Smooth muscle cell (in vitro differentiated cells): ENCODE measurements at regions not wholly inside any gene's neighbourhood (a gene's known extent, or its start where the extent isn't known, plus 50 kb on each side); places are given as distances from the start of the nearest gene placed in this dataset.

Experiments used
- DNase-seq: peaks from one replicate; lab custom pipeline; 2025; ENCODE audit not compliant: unreplicated experiment; lab: John Stamatoyannopoulos, UW
- H2AFZ ChIP-seq: fragments of 200-600 bp; sonication (generic); 2 replicates; pipeline ENCODE4 v1.6.0; 2016; ENCODE audit warnings: antibody characterized with exemption, low read depth, mild to moderate bottlenecking
- H3F3A ChIP-seq: fragments of 200-600 bp; sonication (generic); 2 replicates; pipeline ENCODE4 v1.6.0; 2017; ENCODE audit warnings: antibody characterized with exemption, low read depth
- H3K27ac ChIP-seq: fragments of 200-600 bp; sonication (generic); 2 replicates; pipeline ENCODE4 v1.5.1; 2016; ENCODE audit warnings: low read depth, mild to moderate bottlenecking
- H3K27me3 ChIP-seq: fragments of 200-600 bp; sonication (generic); 2 replicates; pipeline ENCODE4 v1.6.1; 2016; ENCODE audit warnings: low read depth, mild to moderate bottlenecking
- H3K36me3 ChIP-seq: fragments of 200-600 bp; sonication (generic); 2 replicates; pipeline ENCODE4 v1.5.1; 2016; ENCODE audit warnings: low read depth
- H3K4me1 ChIP-seq: fragments of 200-600 bp; sonication (generic); 2 replicates; pipeline ENCODE4 v1.5.1; 2016; ENCODE audit warnings: low read depth
- H3K4me2 ChIP-seq: fragments of 200-600 bp; sonication (generic); 2 replicates; pipeline ENCODE4 v1.6.0; 2016; ENCODE audit warnings: mild to moderate bottlenecking
- H3K4me3 ChIP-seq: fragments of 200-600 bp; sonication (generic); 2 replicates; pipeline ENCODE4 v1.5.1; 2016; ENCODE audit warnings: mild to moderate bottlenecking
- H3K79me2 ChIP-seq: fragments of 200-600 bp; sonication (generic); 2 replicates; pipeline ENCODE4 v1.6.0; 2016; ENCODE audit warnings: low read depth, mild to moderate bottlenecking
- H3K9ac ChIP-seq: fragments of 200-600 bp; sonication (generic); 2 replicates; pipeline ENCODE4 v1.6.0; 2016; ENCODE audit warnings: low read depth
- H3K9me3 ChIP-seq: fragments of 200-600 bp; sonication (generic); replicated peaks from 2 replicates; pipeline ENCODE4 v1.5.1; 2016; ENCODE audit warnings: low read depth
- H4K20me1 ChIP-seq: fragments of 200-600 bp; sonication (generic); 2 replicates; pipeline ENCODE4 v1.6.0; 2016; ENCODE audit warnings: low read depth
- WGBS: methylation state at CpG from one replicate; pipeline ENCODE4 v1.1.7; 2016; ENCODE audit warnings: low lambda C conversion rate; 5-methylcytosine and 5-hydroxymethylcytosine counted together
- TF ChIP-seq, protein P1 (sequence below): fragments of 200-600 bp; sonication (generic); IDR thresholded peaks from 2 replicates; pipeline ENCODE4 v1.5.1; 2017; ENCODE audit warnings: borderline replicate concordance, mild to moderate bottlenecking, antibody characterized with exemption; ENCODE audit not compliant: insufficient read depth, poor library complexity, severe bottlenecking

DNA sequence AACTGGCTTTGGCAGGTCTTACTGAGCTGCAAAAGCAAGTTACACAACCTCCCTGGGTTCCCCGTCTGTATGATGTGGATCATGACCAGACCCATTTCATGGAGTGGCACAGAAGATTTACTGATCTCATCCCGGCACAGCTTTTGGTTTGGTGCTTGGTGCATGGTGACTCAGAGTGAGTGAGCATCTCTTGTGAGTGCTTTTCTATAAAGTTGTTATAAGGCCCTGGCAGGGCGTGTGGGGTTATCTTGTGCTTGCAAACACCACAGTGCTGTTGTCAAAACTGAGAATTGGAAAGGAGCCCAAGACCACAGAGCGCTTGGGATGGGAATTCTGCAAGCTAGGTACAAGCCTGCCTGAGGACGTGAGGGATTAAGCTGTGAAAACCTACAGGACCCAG lies 425.2 kb downstream of the GADD45G start:
- H3K9me3 ChIP-seq = no peaks in the 10 kb centered on the region
- no peaks in the 10 kb centered on the region for H3K36me3 ChIP-seq
- no peaks in the 10 kb centered on the region for H4K20me1 ChIP-seq
- TF ChIP-seq, protein P1, sequence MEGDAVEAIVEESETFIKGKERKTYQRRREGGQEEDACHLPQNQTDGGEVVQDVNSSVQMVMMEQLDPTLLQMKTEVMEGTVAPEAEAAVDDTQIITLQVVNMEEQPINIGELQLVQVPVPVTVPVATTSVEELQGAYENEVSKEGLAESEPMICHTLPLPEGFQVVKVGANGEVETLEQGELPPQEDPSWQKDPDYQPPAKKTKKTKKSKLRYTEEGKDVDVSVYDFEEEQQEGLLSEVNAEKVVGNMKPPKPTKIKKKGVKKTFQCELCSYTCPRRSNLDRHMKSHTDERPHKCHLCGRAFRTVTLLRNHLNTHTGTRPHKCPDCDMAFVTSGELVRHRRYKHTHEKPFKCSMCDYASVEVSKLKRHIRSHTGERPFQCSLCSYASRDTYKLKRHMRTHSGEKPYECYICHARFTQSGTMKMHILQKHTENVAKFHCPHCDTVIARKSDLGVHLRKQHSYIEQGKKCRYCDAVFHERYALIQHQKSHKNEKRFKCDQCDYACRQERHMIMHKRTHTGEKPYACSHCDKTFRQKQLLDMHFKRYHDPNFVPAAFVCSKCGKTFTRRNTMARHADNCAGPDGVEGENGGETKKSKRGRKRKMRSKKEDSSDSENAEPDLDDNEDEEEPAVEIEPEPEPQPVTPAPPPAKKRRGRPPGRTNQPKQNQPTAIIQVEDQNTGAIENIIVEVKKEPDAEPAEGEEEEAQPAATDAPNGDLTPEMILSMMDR = no peak
- no peaks in the 10 kb centered on the region for H3K79me2 ChIP-seq
- 64% methylated on average over 5 of the region's 5 CpGs for WGBS
- H3K27ac ChIP-seq = no peak overlapping the region
- DNase-seq = no peak
- no peaks in the 10 kb centered on the region for H3K27me3 ChIP-seq
- no peaks in the 10 kb centered on the region for H3K4me1 ChIP-seq
- H3K4me2 ChIP-seq = no peak overlapping the region
- H3K4me3 ChIP-seq = no peak overlapping the region
- H3F3A ChIP-seq = no peaks in the 10 kb centered on the region
- no peak overlapping the region for H3K9ac ChIP-seq
- H2AFZ ChIP-seq = no peak overlapping the region

DNA sequence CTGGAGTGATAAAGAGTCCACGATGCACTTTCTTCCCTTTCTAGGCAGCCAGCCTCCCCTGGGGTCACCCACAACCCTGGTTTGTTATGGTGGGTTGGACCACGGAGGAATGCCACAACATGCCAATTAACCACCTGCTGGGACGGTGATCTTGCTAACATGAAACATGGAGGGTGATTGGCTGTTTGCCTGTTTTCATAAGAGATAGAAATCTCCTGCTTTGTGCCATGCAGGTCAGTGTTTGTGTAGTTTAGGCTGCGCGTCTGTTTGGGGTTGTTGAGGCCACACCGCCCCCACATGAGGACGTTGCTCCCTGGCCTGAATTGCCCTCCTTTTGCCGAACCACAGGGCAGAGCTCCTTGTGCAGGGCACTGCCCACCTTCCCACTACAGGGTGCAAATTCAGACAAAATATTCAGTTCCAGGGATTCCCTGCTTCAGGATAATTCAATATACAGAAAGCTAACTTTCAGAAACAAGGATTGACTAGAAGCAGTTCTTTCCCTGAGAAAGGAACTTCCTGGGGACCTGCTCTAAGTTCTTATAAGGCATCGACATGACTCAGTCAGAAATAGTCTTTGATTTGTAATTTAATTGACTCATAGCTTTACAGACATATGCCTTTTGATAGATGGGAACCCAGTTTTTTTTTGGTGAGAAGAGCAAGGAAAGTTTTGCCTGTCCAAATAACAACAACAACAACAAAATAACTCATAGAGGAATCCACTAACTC lies 427.6 kb downstream of the GADD45G start:
- Histone ChIP-seq H3F3A (no peaks in the 10 kb centered on the region), H3K9me3 (no peaks in the 10 kb centered on the region), H3K36me3 (no peaks in the 10 kb centered on the region), H3K4me3 (no peak overlapping the region), H3K4me2 (no peak overlapping the region), H3K79me2 (no peaks in the 10 kb centered on the region), H3K4me1 (no peaks in the 10 kb centered on the region), H3K27me3 (no peaks in the 10 kb centered on the region), H4K20me1 (no peaks in the 10 kb centered on the region), H2AFZ (no peak overlapping the region), H3K27ac (no peak overlapping the region), H3K9ac (no peak overlapping the region)
- DNase-seq = no peak
- TF ChIP-seq, protein P1 = no peak
- 81% methylated on average over 9 of the region's 9 CpGs for WGBS

DNA sequence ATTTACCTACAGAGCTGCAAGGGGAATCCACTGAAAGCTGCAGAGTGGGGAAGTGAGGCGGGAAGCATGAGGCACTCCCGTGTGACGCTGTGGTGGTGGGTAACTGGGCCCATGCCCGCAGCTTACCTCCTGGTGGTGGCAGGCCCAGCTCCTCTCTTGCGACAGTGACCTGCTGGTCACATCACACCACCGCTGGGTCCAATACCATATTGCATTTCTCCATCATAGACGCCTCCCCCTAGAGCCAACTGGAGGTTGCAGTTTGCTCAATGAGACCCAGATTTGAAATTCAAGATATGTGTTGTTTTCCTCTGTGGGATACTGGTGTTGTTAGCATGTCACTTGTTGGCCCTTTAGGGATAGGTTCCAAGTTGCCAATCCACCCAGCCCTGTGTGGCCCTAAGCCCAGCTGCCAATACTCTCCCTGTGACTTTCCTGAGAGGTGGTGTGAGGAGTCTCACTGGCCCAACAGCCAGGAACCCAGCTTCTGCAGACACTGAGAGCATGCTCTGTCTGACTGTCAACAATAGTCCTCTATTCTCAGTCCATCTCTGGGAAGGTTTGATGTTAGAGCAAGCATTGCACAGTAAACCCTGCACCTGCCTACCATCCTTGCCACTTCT lies 428.3 kb downstream of the GADD45G start:
- H3K79me2 ChIP-seq = no peaks in the 10 kb centered on the region
- no peaks in the 10 kb centered on the region for H3K36me3 ChIP-seq
- H3K4me3 ChIP-seq = no peak overlapping the region
- H3K4me1 ChIP-seq = peaks cover under 1% of the 10 kb centered on the region
- TF ChIP-seq, protein P1 = no peak
- no peak overlapping the region for H2AFZ ChIP-seq
- H3K9ac ChIP-seq = no peak overlapping the region
- H4K20me1 ChIP-seq = no peaks in the 10 kb centered on the region
- WGBS = 96% methylated on average over 7 of the region's 7 CpGs
- no peaks in the 10 kb centered on the region for H3F3A ChIP-seq
- DNase-seq = no peak
- H3K27me3 ChIP-seq = no peaks in the 10 kb centered on the region
- no peaks in the 10 kb centered on the region for H3K9me3 ChIP-seq
- no peak overlapping the region for H3K4me2 ChIP-seq
- H3K27ac ChIP-seq = no peak overlapping the region
